Gastroesophageal sphincter (tissue), 4 donors: ENCODE measurements at regions not wholly inside any gene's neighbourhood (a gene's known extent, or its start where the extent isn't known, plus 50 kb on each side); places are given as distances from the start of the nearest gene placed in this dataset.

ENCODE experiments used
- ATAC-seq: fragments of 150-250 bp; one replicate; pipeline ENCODE4 v1.9.1; 2016; ENCODE audit warnings: mild to moderate bottlenecking, moderate library complexity
- H3K27ac ChIP-seq, 4 donors: fragments of 200-600 bp; sonication (generic) in 3 of 4; 1 replicate in 3 of 4; 2 replicates in 1 of 4; pipeline ENCODE4 v1.5.1; 2016 to 2019
- H3K27me3 ChIP-seq: fragments of 200-600 bp; sonication (generic); one replicate; pipeline ENCODE4 v1.5.1; 2019
- H3K36me3 ChIP-seq, 2 donors: fragments of 200-600 bp; sonication (generic); one replicate each; pipeline ENCODE4 v1.5.1; 2019; ENCODE audit warnings: control low read depth in 1 of 2
- H3K4me1 ChIP-seq, 3 donors: fragments of 200-600 bp; sonication (generic); 1 replicate in 2 of 3; 2 replicates in 1 of 3; pipeline ENCODE4 v1.5.1; 2016 to 2019; ENCODE audit warnings: control low read depth in 2 of 3
- H3K4me3 ChIP-seq, 2 donors: fragments of 200-600 bp; sonication (generic); one replicate each; pipeline ENCODE4 v1.5.1; 2019; ENCODE audit warnings: mild to moderate bottlenecking in 1 of 2, moderate library complexity in 1 of 2
- H3K9me3 ChIP-seq, 3 donors: fragments of 200-600 bp; sonication (generic); one replicate each; pipeline ENCODE4 v1.5.1; 2017 to 2019; ENCODE audit warnings: control low read depth in 2 of 3
- CTCF ChIP-seq, 4 experiments: fragments of 200-600 bp in 2 of 4; fragments of 450-650 bp in 2 of 4; sonication (generic) in 1 of 4; IDR thresholded peaks; one replicate each; pipeline ENCODE4 v1.5.1; 2017 to 2019; ENCODE audit warnings: antibody characterized with exemption in 4 of 4, mild to moderate bottlenecking in 2 of 4, moderate library complexity in 2 of 4
- EP300 ChIP-seq: sonication (generic); formaldehyde crosslinking; IDR thresholded peaks from one replicate; pipeline ENCODE4 v1.6.1; 2017; ENCODE audit warnings: antibody characterized with exemption, mild to moderate bottlenecking
- POLR2A ChIP-seq, 2 donors: fragments of 450-650 bp; IDR thresholded peaks; one replicate each; pipeline ENCODE4 v1.6.1; 2017; ENCODE audit warnings: antibody characterized with exemption in 2 of 2, mild to moderate bottlenecking in 2 of 2, moderate library complexity in 1 of 2
- POLR2AphosphoS5 ChIP-seq: sonication (generic); formaldehyde crosslinking; IDR thresholded peaks from one replicate; pipeline ENCODE4 v1.6.1; 2017; ENCODE audit warnings: antibody characterized with exemption
- WGBS, 2 donors: methylation state at CpG; one replicate each; pipeline ENCODE4 v1.1.5; 2018; ENCODE audit warnings: low coverage in 1 of 2; 5-methylcytosine and 5-hydroxymethylcytosine counted together

- no peak for ATAC-seq
Measured at GRCh38 chr22:22418957-22419356, 89.6 kb downstream of the ZNF280B start.

GRCh38 chr22:22420580-22420979, 88.0 kb downstream of the ZNF280B start:
- no peak overlapping the region for H3K4me3 ChIP-seq
- no peaks in the 10 kb centered on the region for H3K4me1 ChIP-seq
- no peaks in the 10 kb centered on the region for H3K36me3 ChIP-seq
- 46 to 66% methylated on average over 4 of the region's 4 CpGs for WGBS, 2 donors
- peaks cover 76% of the 10 kb centered on the region for H3K27me3 ChIP-seq
- H3K27ac ChIP-seq = no peak overlapping the region
- TF ChIP-seq EP300 (no peak), CTCF (IDR thresholded peaks at IDR 0.05) (no peak), POLR2AphosphoS5 (no peak), POLR2A (IDR thresholded peaks at IDR 0.05) (no peak)
- ATAC-seq = no peak
- no peaks in the 10 kb centered on the region for H3K9me3 ChIP-seq

More at GRCh38 chr22:22418957-22419356, 89.6 kb downstream of the ZNF280B start:
- H3K4me3 ChIP-seq = no peak overlapping the region
- H3K4me1 ChIP-seq = no peaks in the 10 kb centered on the region
- no peak overlapping the region for H3K27ac ChIP-seq
- peaks cover 78% of the 10 kb centered on the region for H3K27me3 ChIP-seq
- 43 to 76% methylated on average over 2 of the region's 2 CpGs for WGBS, 2 donors
- no peaks in the 10 kb centered on the region for H3K9me3 ChIP-seq
- H3K36me3 ChIP-seq = no peaks in the 10 kb centered on the region
- TF ChIP-seq EP300 = no peak
- TF ChIP-seq POLR2A (IDR thresholded peaks at IDR 0.05) = no peak
- TF ChIP-seq CTCF (IDR thresholded peaks at IDR 0.05) = no peak
- TF ChIP-seq POLR2AphosphoS5 = no peak

GRCh38 chr22:22421392-22421791, 87.2 kb downstream of the ZNF280B start:
- WGBS, 2 donors = 73 to 75% methylated on average over 2 to 5 of the region's 5 CpGs
- H3K27ac ChIP-seq = no peak overlapping the region
- H3K27me3 ChIP-seq = peaks cover 76% of the 10 kb centered on the region
- H3K4me3 ChIP-seq = no peak overlapping the region
- H3K9me3 ChIP-seq = no peaks in the 10 kb centered on the region
- no peak for TF ChIP-seq CTCF (IDR thresholded peaks at IDR 0.05)
- TF ChIP-seq POLR2A (IDR thresholded peaks at IDR 0.05) = no peak
- TF ChIP-seq POLR2AphosphoS5 = no peak
- TF ChIP-seq EP300 = no peak
- no peak for ATAC-seq
- H3K36me3 ChIP-seq = no peaks in the 10 kb centered on the region
- no peaks in the 10 kb centered on the region for H3K4me1 ChIP-seq

- WGBS, 2 donors = 0 to 4% methylated on average over 2 to 6 of the region's 6 CpGs
- Histone ChIP-seq H3K36me3 (no peaks in the 10 kb centered on the region), H3K9me3 (no peaks in the 10 kb centered on the region), H3K27ac (no peak overlapping the region), H3K27me3 (peaks cover 75% of the 10 kb centered on the region), H3K4me3 (no peak overlapping the region), H3K4me1 (no peaks in the 10 kb centered on the region)
- TF ChIP-seq CTCF (IDR thresholded peaks at IDR 0.05) (peak in 3 of 4 experiments; percentile 7 to 54 (median 10)), POLR2AphosphoS5 (no peak), EP300 (no peak)
- no peak for ATAC-seq
Measured at GRCh38 chr22:22422629-22423112, 85.9 kb downstream of the ZNF280B start.

GRCh38 chr22:22423681-22424080, 84.9 kb downstream of the ZNF280B start:
- Histone ChIP-seq H3K4me1 (no peaks in the 10 kb centered on the region), H3K27me3 (peaks cover 74% of the 10 kb centered on the region), H3K27ac (no peak overlapping the region), H3K36me3 (no peaks in the 10 kb centered on the region), H3K9me3 (no peaks in the 10 kb centered on the region), H3K4me3 (no peak overlapping the region)
- WGBS, 2 donors = 72 to 86% methylated on average over 3 of the region's 3 CpGs
- no peak for TF ChIP-seq EP300
- no peak for TF ChIP-seq CTCF (IDR thresholded peaks at IDR 0.05)
- no peak for TF ChIP-seq POLR2A (IDR thresholded peaks at IDR 0.05)
- no peak for TF ChIP-seq POLR2AphosphoS5
- ATAC-seq = no peak
